DOHH2 (cell line): ENCODE measurements at regions not wholly inside any gene's neighbourhood (a gene's known extent, or its start where the extent isn't known, plus 50 kb on each side); places are given as distances from the start of the nearest gene placed in this dataset.

Source experiments
- H3F3A ChIP-seq: fragments of 200-600 bp; sonication (generic), shearing (Covaris generic); 2 replicates; pipeline ENCODE4 v1.6.0; 2016; ENCODE audit warnings: antibody characterized with exemption, mild to moderate bottlenecking; ENCODE audit not compliant: control insufficient read depth, insufficient read depth
- H3K27ac ChIP-seq: fragments of 200-600 bp; sonication (generic); 2 replicates; pipeline ENCODE4 v1.5.1; 2014; ENCODE audit warnings: low read depth, mild to moderate bottlenecking, low read length, moderate library complexity
- H3K27me3 ChIP-seq: fragments of 200-600 bp; sonication (generic); 2 replicates; pipeline ENCODE4 v1.6.1; 2014; ENCODE audit warnings: mild to moderate bottlenecking, low read length, mixed read lengths; ENCODE audit not compliant: control insufficient read depth
- H3K36me3 ChIP-seq: fragments of 200-600 bp; sonication (generic); 2 replicates; pipeline ENCODE4 v1.6.1; 2014; ENCODE audit warnings: mild to moderate bottlenecking, low read length, moderate library complexity, mixed read lengths; ENCODE audit not compliant: control insufficient read depth
- H3K4me1 ChIP-seq: fragments of 200-600 bp; sonication (generic); 2 replicates; pipeline ENCODE4 v1.6.1; 2014; ENCODE audit warnings: mild to moderate bottlenecking, low read length, mixed read lengths; ENCODE audit not compliant: control insufficient read depth
- H3K4me2 ChIP-seq: fragments of 200-600 bp; sonication (generic); 2 replicates; pipeline ENCODE4 v1.6.0; 2014; ENCODE audit warnings: mild to moderate bottlenecking, low read length, moderate library complexity
- H3K4me3 ChIP-seq: fragments of 200-600 bp; sonication (generic); 2 replicates; pipeline ENCODE4 v1.5.1; 2014; ENCODE audit warnings: mild to moderate bottlenecking, low read length, mixed read lengths
- H3K79me2 ChIP-seq: fragments of 200-600 bp; sonication (generic); 2 replicates; pipeline ENCODE4 v1.6.1; 2014; ENCODE audit warnings: mild to moderate bottlenecking, low read length, mixed read lengths; ENCODE audit not compliant: control insufficient read depth
- H3K9me2 ChIP-seq: fragments of 200-600 bp; sonication (generic); replicated peaks from 2 replicates; pipeline ENCODE4 v1.6.1; 2014; ENCODE audit warnings: mild to moderate bottlenecking, low read length, mixed read lengths; ENCODE audit not compliant: control insufficient read depth
- H3K9me3 ChIP-seq: fragments of 200-600 bp; sonication (generic); 2 replicates; pipeline ENCODE4 v1.6.1; 2014; ENCODE audit warnings: antibody characterized with exemption, low read length, mixed read lengths; ENCODE audit not compliant: control insufficient read depth, insufficient read depth
- H4K20me1 ChIP-seq: fragments of 200-600 bp; sonication (generic); 2 replicates; pipeline ENCODE4 v1.6.0; 2014; ENCODE audit warnings: low read depth, mild to moderate bottlenecking, antibody characterized with exemption, low read length, moderate library complexity; ENCODE audit not compliant: control insufficient read depth, insufficient read depth
- CTCF ChIP-seq: fragments of 200-600 bp; sonication (generic); IDR thresholded peaks from one replicate; pipeline ENCODE4 v1.5.1; 2014; ENCODE audit warnings: antibody characterized with exemption, mild to moderate bottlenecking, low read depth, low read length; ENCODE audit not compliant: poor library complexity, severe bottlenecking
- EZH2phosphoT487 ChIP-seq: fragments of 200-600 bp; sonication (generic); IDR thresholded peaks from 2 replicates; pipeline ENCODE4 v1.6.1; 2017; ENCODE audit warnings: borderline replicate concordance, mild to moderate bottlenecking, antibody characterized with exemption, low read length, moderate library complexity, mixed read lengths

- H3K27me3 ChIP-seq, result no peaks in the 10 kb centered on the region
- H4K20me1 ChIP-seq, result no peaks in the 10 kb centered on the region
- peak overlapping the region; percentile 2; the same call in 1 of the 2 replicates for H3K4me3 ChIP-seq
- H3K36me3 ChIP-seq, result peaks cover 38% of the 10 kb centered on the region
- no peaks in the 10 kb centered on the region for H3K9me2 ChIP-seq
- TF ChIP-seq EZH2phosphoT487, result no peak
- TF ChIP-seq CTCF, result no peak
- H3K4me1 ChIP-seq, result peaks cover 99% of the 10 kb centered on the region
- H3K79me2 ChIP-seq, result peaks cover 14% of the 10 kb centered on the region
- peaks cover 29% of the 10 kb centered on the region for H3F3A ChIP-seq
- peak overlapping the region; percentile 68 for H3K4me2 ChIP-seq
- H3K9me3 ChIP-seq, result no peaks in the 10 kb centered on the region
- H3K27ac ChIP-seq, result peak overlapping the region; percentile 96
Observed at GRCh38 chr6:87908978-87909811, 138.4 kb upstream of the SPACA1 start.

- H3K79me2 ChIP-seq, result peaks cover 17% of the 10 kb centered on the region
- no peaks in the 10 kb centered on the region for H3K9me2 ChIP-seq
- peak overlapping the region; percentile 29 for H3K4me3 ChIP-seq
- peak overlapping the region; percentile 68 for H3K4me2 ChIP-seq
- H3K27ac ChIP-seq, result peak overlapping the region; percentile 96
- peaks cover 99% of the 10 kb centered on the region for H3K4me1 ChIP-seq
- H3K36me3 ChIP-seq, result peaks cover 28% of the 10 kb centered on the region
- peaks cover 30% of the 10 kb centered on the region for H3F3A ChIP-seq
- H3K9me3 ChIP-seq, result no peaks in the 10 kb centered on the region
- no peaks in the 10 kb centered on the region for H4K20me1 ChIP-seq
- TF ChIP-seq EZH2phosphoT487 (no peak), CTCF (no peak)
- no peaks in the 10 kb centered on the region for H3K27me3 ChIP-seq
Observed at GRCh38 chr6:87907521-87907920, 140.1 kb upstream of the SPACA1 start.

DNA sequence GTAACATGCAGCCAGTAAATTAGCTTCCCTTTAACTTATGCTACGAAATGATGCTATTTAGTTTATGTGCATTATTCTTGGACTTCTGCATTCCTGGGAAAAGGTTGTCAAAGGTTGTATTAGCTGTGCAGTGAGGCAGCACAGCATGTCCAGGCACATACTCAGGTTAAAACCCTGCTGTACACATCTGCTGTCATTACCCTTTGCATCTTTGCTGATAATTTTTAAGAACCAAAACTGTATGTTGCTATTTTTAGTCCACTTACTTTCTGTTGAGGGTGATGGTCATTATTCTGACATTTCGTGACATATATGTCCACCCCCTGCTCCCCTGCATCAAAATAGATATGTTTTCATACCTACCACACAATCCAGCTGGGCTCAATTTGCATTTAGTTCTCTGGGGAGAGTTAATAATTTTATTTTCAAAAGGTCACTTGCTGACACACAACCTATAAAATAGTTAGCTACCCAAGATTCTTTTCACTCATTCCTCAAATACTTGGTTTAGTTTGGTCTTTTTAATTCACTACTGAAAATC, 142.5 kb upstream of the SPACA1 start:
- peaks cover 30% of the 10 kb centered on the region for H3F3A ChIP-seq
- peak overlapping the region; percentile 68 for H3K4me2 ChIP-seq

More for the DNA sequence above, 142.5 kb upstream of the SPACA1 start:
- TF ChIP-seq CTCF (no peak), EZH2phosphoT487 (no peak)
- peaks cover 17% of the 10 kb centered on the region for H3K79me2 ChIP-seq
- H3K27me3 ChIP-seq, result no peaks in the 10 kb centered on the region
- H3K27ac ChIP-seq, result peak overlapping the region; percentile 96
- no peaks in the 10 kb centered on the region for H3K9me3 ChIP-seq
- H3K36me3 ChIP-seq, result peaks cover 17% of the 10 kb centered on the region
- H3K9me2 ChIP-seq, result no peaks in the 10 kb centered on the region
- H3K4me3 ChIP-seq, result peak overlapping the region; percentile 51
- H4K20me1 ChIP-seq, result no peaks in the 10 kb centered on the region
- H3K4me1 ChIP-seq, result peaks cover 99% of the 10 kb centered on the region
